ACHN (cell line): ENCODE measurements at regions not wholly inside any gene's neighbourhood (a gene's known extent, or its start where the extent isn't known, plus 50 kb on each side); places are given as distances from the start of the nearest gene placed in this dataset.

ENCODE experiments used
- DNase-seq: peaks from one replicate; pipeline ENCODE4 v3.0.0-alpha.2; 2015
- in situ Hi-C: cut with HindIII; loops from 2 replicates; pipeline ENCODE4 v1.10.0; 2017; ENCODE audit warnings: low sequenced_read_pairs, low pct_ligation_motif_present, low pct_unique_long_range_greater_than_20kb

- in situ Hi-C loops, result no loop called here
- DNase-seq, result no peak
These were observed 212.0 kb upstream of the PPP2R3A start for GRCh38 chr3:135753506-135753905.

GRCh38 chr3:135755330-135756105, 210.0 kb upstream of the PPP2R3A start:
- in situ Hi-C loops, result no loop called here
- no peak for DNase-seq

GRCh38 chr3:135756106-135756668, 209.3 kb upstream of the PPP2R3A start:
- in situ Hi-C loops, result no loop called here
- DNase-seq, result no peak

- no peak for DNase-seq
- in situ Hi-C loops, result no loop called here
These were observed 208.1 kb upstream of the PPP2R3A start for GRCh38 chr3:135757421-135757820.

GRCh38 chr3:135758961-135759360, 206.6 kb upstream of the PPP2R3A start:
- in situ Hi-C loops, result no loop called here

GRCh38 chr3:135759651-135760050, 205.9 kb upstream of the PPP2R3A start:
- no peak for DNase-seq
- in situ Hi-C loops, result no loop called here

More at GRCh38 chr3:135758961-135759360, 206.6 kb upstream of the PPP2R3A start:
- no peak for DNase-seq

- in situ Hi-C loops, result no loop called here
- DNase-seq, result no peak
These were observed 204.9 kb upstream of the PPP2R3A start for GRCh38 chr3:135760581-135760980.

- in situ Hi-C loops, result no loop called here
- DNase-seq, result no peak
These were observed 203.2 kb upstream of the PPP2R3A start for GRCh38 chr3:135762188-135762856.

GRCh38 chr3:135766115-135766514, 199.4 kb upstream of the PPP2R3A start:
- DNase-seq, result no peak
- in situ Hi-C loops, result no loop called here

- DNase-seq, result no peak
- in situ Hi-C loops, result no loop called here
These were observed 193.8 kb upstream of the PPP2R3A start for GRCh38 chr3:135771760-135772159.

GRCh38 chr3:135779024-135779423, 186.5 kb upstream of the PPP2R3A start:
- DNase-seq, result no peak
- in situ Hi-C loops, result no loop called here

- DNase-seq, result no peak
- in situ Hi-C loops, result no loop called here
These were observed 185.8 kb upstream of the PPP2R3A start for GRCh38 chr3:135779590-135780235.

- in situ Hi-C loops, result no loop called here
- DNase-seq, result no peak
These were observed 184.3 kb upstream of the PPP2R3A start for GRCh38 chr3:135781026-135781815.

GRCh38 chr3:135784557-135784956, 181.0 kb upstream of the PPP2R3A start:
- no peak for DNase-seq

GRCh38 chr3:135788146-135788545, 177.4 kb upstream of the PPP2R3A start:
- in situ Hi-C loops, result no loop called here

More at GRCh38 chr3:135784557-135784956, 181.0 kb upstream of the PPP2R3A start:
- in situ Hi-C loops, result no loop called here

GRCh38 chr3:135788978-135789377, 176.6 kb upstream of the PPP2R3A start:
- DNase-seq, result no peak
- in situ Hi-C loops, result no loop called here

More at GRCh38 chr3:135788146-135788545, 177.4 kb upstream of the PPP2R3A start:
- DNase-seq, result no peak

GRCh38 chr3:135792174-135792573, 173.4 kb upstream of the PPP2R3A start:
- in situ Hi-C loops, result no loop called here
- no peak for DNase-seq

GRCh38 chr3:135792858-135793475, 172.6 kb upstream of the PPP2R3A start:
- in situ Hi-C loops, result no loop called here

More at GRCh38 chr3:135792858-135793475, 172.6 kb upstream of the PPP2R3A start:
- DNase-seq, result no peak
